ENCODE measurements at regions not wholly inside any gene's neighbourhood (a gene's known extent, or its start where the extent isn't known, plus 50 kb on each side); places are given as distances from the start of the nearest gene placed in this dataset.

DNA sequence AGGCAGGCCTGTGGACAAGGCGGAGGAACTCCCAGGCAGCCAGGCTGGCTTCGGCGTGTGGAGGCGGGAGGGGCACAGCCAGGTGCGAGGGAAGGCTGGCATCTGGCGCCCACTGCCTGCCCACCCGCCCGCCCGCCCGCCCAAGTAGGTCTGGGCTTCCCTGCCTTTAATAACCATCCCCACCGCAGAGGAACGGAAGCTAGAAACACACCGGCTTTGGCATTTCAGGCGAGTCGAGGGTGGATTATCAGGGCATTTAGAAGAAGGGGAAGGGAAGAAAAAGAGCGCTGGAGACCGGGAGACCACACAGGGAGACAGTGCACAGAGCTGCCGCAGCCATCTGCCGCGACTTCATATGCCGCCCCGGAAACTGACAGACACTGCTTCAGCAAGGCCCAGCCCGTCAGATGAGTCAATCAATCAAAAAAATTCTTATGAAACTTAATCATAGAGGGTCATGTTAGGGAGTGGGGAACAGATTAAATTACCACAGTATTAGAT is 199.7 kb downstream of the TSHZ3 start:
- H3K9ac ChIP-seq (ENCODE audit: extremely low read depth, insufficient read length, low read length), result no peak overlapping the region
- H3K27me3 ChIP-seq (ENCODE audit: insufficient read depth, low read length), result no peaks in the 10 kb centered on the region
- no peak overlapping the region for H4K91ac ChIP-seq (ENCODE audit: insufficient read length, low read depth, low read length)
- H3K56ac ChIP-seq (ENCODE audit: insufficient read length, low read depth, low read length), result no peak overlapping the region
- TF ChIP-seq, protein P1, sequence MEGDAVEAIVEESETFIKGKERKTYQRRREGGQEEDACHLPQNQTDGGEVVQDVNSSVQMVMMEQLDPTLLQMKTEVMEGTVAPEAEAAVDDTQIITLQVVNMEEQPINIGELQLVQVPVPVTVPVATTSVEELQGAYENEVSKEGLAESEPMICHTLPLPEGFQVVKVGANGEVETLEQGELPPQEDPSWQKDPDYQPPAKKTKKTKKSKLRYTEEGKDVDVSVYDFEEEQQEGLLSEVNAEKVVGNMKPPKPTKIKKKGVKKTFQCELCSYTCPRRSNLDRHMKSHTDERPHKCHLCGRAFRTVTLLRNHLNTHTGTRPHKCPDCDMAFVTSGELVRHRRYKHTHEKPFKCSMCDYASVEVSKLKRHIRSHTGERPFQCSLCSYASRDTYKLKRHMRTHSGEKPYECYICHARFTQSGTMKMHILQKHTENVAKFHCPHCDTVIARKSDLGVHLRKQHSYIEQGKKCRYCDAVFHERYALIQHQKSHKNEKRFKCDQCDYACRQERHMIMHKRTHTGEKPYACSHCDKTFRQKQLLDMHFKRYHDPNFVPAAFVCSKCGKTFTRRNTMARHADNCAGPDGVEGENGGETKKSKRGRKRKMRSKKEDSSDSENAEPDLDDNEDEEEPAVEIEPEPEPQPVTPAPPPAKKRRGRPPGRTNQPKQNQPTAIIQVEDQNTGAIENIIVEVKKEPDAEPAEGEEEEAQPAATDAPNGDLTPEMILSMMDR (conservative IDR thresholded peaks at IDR 0.05), result no peak
- no peaks in the 10 kb centered on the region for H3K79me1 ChIP-seq (ENCODE audit: insufficient read depth, low read depth, low read length, poor library complexity, severe bottlenecking)
- no peak overlapping the region for H3K4me3 Mint-ChIP-seq
- no peak overlapping the region for H3K27ac ChIP-seq (ENCODE audit: insufficient read length, low read depth, low read length)
- H3K4me1 ChIP-seq (ENCODE audit: insufficient read depth, low read length), result no peaks in the 10 kb centered on the region
- no peaks in the 10 kb centered on the region for H3K27me3 Mint-ChIP-seq (ENCODE audit: low read depth)
- no peak overlapping the region for H2BK120ac ChIP-seq (ENCODE audit: low read depth, low read length, poor library complexity, severe bottlenecking)
- no peak overlapping the region for H3K14ac ChIP-seq (ENCODE audit: insufficient read depth, low read length)
- H3K79me2 ChIP-seq (ENCODE audit: insufficient read depth, low read length), result no peaks in the 10 kb centered on the region
- no peak overlapping the region for H2AK5ac ChIP-seq (ENCODE audit: insufficient read length, low read length)
- H3K27ac Mint-ChIP-seq, result no peak overlapping the region
- H2AFZ ChIP-seq (ENCODE audit: low read length), result no peak overlapping the region
- no peaks in the 10 kb centered on the region for H3K36me3 Mint-ChIP-seq (ENCODE audit: insufficient read depth in 1 of 3, low read depth in 3 of 3)
- H3K9me3 Mint-ChIP-seq, result no peaks in the 10 kb centered on the region; a peak in 1 of 5 replicates
- H3K18ac ChIP-seq (ENCODE audit: insufficient read length, low read depth, low read length), result no peak overlapping the region
- no peak overlapping the region for H3K4ac ChIP-seq (ENCODE audit: low read depth, low read length)
- H4K20me1 ChIP-seq (ENCODE audit: control insufficient read depth, insufficient read depth, insufficient read length), result no peaks in the 10 kb centered on the region
- no CpG with 5 or more reads among the region's 23 CpGs for WGBS (ENCODE audit: extremely low coverage, insufficient read length, low lambda C conversion rate)
- H4K8ac ChIP-seq (replicated peaks; ENCODE audit: insufficient read length, low read depth, low read length), result no peak overlapping the region
- no peak overlapping the region for H3K4me2 ChIP-seq (ENCODE audit: insufficient read depth, insufficient read length, low read length)
- H2BK12ac ChIP-seq (ENCODE audit: insufficient read length, low read depth, low read length), result no peak overlapping the region
- peaks cover 4 to 5% of the 10 kb centered on the region in 2 experiments; a peak in 3 of 4 replicates for H3K4me1 Mint-ChIP-seq
- no peak for DNase-seq
- no peak overlapping the region for H3T11ph ChIP-seq (ENCODE audit: low read length)
- H2BK15ac ChIP-seq (ENCODE audit: low read depth, low read length), result no peak overlapping the region
- H2BK5ac ChIP-seq (ENCODE audit: insufficient read length, low read length), result no peak overlapping the region
- H3K23ac ChIP-seq (ENCODE audit: insufficient read length, low read depth, low read length), result no peak overlapping the region
- H3K23me2 ChIP-seq (ENCODE audit: insufficient read length, low read depth, low read length, poor library complexity, severe bottlenecking), result no peaks in the 10 kb centered on the region
- H4K5ac ChIP-seq (ENCODE audit: insufficient read length, low read depth, low read length), result no peak overlapping the region
- H2BK20ac ChIP-seq (ENCODE audit: low read depth, low read length, poor library complexity, severe bottlenecking), result no peak overlapping the region
- no peaks in the 10 kb centered on the region for H3K9me3 ChIP-seq (ENCODE audit: control insufficient read depth, low read depth, low read length)

All from H9 (cell line).